Skeletal muscle satellite cell (primary cell): ENCODE measurements at regions not wholly inside any gene's neighbourhood (a gene's known extent, or its start where the extent isn't known, plus 50 kb on each side); places are given as distances from the start of the nearest gene placed in this dataset.
"Not testable (repeated sequence)": the region's sequence is repeated elsewhere in the genome, so short reads cannot be mapped to it uniquely, and the experiment has no call there.

Experiments used
- H3K27me3 ChIP-seq: 2 replicates; pipeline ENCODE4 v1.7.0; 2013; ENCODE audit warnings: low read length; ENCODE audit not compliant: control insufficient read depth, insufficient read depth
- H3K36me3 ChIP-seq: 2 replicates; pipeline ENCODE4 v1.7.0; 2013; ENCODE audit warnings: mild to moderate bottlenecking, control low read depth, low read length; ENCODE audit not compliant: insufficient read depth
- H3K4me1 ChIP-seq: 2 replicates; pipeline ENCODE4 v1.7.0; 2013; ENCODE audit warnings: low read length; ENCODE audit not compliant: control insufficient read depth, insufficient read depth
- H3K4me2 ChIP-seq: 2 replicates; pipeline ENCODE4 v1.7.0; 2013; ENCODE audit warnings: mild to moderate bottlenecking, low read length
- H3K4me3 ChIP-seq: 2 replicates; pipeline ENCODE4 v1.7.0; 2013; ENCODE audit warnings: low read length
- H3K9ac ChIP-seq: 2 replicates; pipeline ENCODE4 v1.7.0; 2013; ENCODE audit warnings: mild to moderate bottlenecking, low read depth, low read length, moderate library complexity
- H3K9me3 ChIP-seq: replicated peaks from 2 replicates; pipeline ENCODE4 v1.7.0; 2013; ENCODE audit warnings: mild to moderate bottlenecking, control low read depth, low read length

DNA sequence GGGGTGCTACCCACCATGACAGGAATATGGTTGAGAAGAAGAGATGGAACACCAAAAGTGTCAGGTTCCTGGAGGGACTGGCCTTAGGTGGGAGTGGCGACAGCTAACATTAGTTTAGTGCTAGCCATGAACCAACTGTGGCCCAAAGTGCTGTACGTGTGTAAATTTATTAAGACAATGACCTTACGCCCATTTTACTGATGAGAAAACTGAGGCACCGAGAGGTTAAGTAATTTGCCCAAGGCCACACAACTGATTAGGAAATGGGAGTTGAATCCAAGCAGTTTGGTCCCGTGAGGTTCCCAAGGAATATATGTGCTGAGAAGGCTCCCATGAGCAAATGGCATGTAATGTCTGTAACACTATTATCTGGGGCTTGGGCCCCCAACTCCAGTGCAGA is 109.5 kb upstream of the SLC1A4 start:
- Histone ChIP-seq H3K27me3 (no peaks in the 10 kb centered on the region), H3K4me3 (no peak overlapping the region), H3K9ac (no peak overlapping the region), H3K36me3 (no peaks in the 10 kb centered on the region), H3K4me2 (no peak overlapping the region), H3K9me3 (no peaks in the 10 kb centered on the region), H3K4me1 (peaks cover 19% of the 10 kb centered on the region)

DNA sequence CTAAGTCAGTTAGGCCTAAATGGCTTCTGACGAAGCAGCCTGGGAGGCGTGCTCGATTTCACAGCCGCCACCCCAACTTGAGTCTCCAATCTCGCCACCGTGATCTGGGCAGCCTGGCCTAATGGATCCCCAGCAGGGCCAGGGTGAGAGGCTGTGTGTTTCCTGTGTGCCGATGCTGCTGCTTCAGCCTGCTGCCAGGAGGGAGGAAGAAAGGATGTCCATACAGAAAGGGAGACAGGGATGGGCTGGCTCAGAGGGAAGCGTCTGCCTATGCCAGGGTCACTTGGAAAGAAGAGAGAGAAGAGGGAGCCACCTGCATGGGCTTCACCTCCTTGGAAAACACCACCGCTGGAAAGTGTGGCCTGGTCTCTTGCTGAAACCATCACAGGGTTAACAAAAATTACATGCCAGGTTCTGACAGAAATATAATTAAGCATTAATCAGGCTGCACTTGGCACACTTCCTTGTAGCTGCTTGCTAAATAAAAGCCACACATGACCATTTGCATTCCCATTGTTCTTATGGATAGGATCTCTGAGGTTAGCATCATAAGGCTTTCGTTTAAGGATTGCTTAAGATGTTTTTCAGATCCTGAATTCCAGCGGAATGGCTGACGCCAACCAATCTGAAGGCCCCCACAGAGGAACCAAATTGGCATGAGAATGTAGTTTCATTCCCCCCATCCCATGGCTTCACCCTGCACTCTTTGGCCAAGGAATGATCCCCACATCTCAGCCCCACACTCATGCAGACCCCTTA is 108.8 kb upstream of the SLC1A4 start:
- no peaks in the 10 kb centered on the region for H3K9me3 ChIP-seq
- no peaks in the 10 kb centered on the region for H3K27me3 ChIP-seq

DNA sequence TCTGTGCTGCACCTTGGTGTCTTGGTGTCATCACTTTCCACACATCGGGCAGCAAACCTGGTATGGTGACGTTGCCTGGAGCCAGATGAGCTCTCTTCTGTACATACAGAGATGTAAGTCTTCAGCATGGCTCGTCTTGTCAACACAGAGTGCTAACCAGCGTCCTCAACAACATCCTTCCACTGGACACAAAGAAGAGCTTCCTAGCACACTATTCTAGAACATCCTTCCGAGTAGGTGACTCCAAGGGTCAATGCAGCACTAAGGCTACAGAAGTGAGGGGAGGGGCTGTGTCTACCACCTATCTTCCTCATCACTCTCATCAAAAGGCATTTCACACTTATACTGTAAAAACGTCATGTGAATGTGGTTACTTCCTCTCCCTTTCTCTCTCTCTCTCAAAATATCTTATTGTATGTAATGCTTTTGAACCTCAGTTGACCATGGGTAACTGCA is 108.1 kb upstream of the SLC1A4 start:
- no peaks in the 10 kb centered on the region for H3K27me3 ChIP-seq
- H3K4me3 ChIP-seq = no peak overlapping the region
- H3K36me3 ChIP-seq = no peaks in the 10 kb centered on the region
- no peak overlapping the region for H3K9ac ChIP-seq
- peaks cover 12% of the 10 kb centered on the region for H3K4me1 ChIP-seq
- no peak overlapping the region for H3K4me2 ChIP-seq
- H3K9me3 ChIP-seq = no peaks in the 10 kb centered on the region

More for the DNA sequence above, 108.8 kb upstream of the SLC1A4 start:
- Histone ChIP-seq H3K4me1 (peaks cover 18% of the 10 kb centered on the region), H3K4me3 (no peak overlapping the region), H3K36me3 (no peaks in the 10 kb centered on the region), H3K4me2 (no peak overlapping the region), H3K9ac (no peak overlapping the region)

DNA sequence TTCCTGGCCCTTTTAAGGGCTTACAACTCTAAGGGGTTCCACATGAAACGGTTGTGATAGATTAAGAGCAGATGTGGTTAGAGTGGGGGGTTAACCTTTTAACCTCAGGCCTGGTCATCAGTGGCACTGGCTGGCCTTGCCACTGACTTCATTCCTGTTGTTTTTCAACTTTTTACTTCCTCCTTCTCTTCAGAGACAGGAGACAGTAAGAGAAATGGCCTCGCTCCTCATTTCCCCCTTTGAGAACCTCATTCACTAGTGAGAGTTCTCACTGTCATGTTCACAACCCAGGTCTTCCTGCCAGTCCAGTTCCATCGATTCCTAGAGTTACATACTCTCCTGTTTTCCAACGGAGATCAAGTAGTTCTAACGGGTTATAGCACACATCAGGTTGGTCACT is 101.6 kb upstream of the SLC1A4 start:
- H3K9ac ChIP-seq = no peak overlapping the region
- no peak overlapping the region for H3K4me2 ChIP-seq
- no peaks in the 10 kb centered on the region for H3K36me3 ChIP-seq
- H3K4me1 ChIP-seq = no peaks in the 10 kb centered on the region
- H3K27me3 ChIP-seq = peaks cover 6% of the 10 kb centered on the region
- H3K9me3 ChIP-seq = peaks cover 4% of the 10 kb centered on the region
- no peak overlapping the region for H3K4me3 ChIP-seq

DNA sequence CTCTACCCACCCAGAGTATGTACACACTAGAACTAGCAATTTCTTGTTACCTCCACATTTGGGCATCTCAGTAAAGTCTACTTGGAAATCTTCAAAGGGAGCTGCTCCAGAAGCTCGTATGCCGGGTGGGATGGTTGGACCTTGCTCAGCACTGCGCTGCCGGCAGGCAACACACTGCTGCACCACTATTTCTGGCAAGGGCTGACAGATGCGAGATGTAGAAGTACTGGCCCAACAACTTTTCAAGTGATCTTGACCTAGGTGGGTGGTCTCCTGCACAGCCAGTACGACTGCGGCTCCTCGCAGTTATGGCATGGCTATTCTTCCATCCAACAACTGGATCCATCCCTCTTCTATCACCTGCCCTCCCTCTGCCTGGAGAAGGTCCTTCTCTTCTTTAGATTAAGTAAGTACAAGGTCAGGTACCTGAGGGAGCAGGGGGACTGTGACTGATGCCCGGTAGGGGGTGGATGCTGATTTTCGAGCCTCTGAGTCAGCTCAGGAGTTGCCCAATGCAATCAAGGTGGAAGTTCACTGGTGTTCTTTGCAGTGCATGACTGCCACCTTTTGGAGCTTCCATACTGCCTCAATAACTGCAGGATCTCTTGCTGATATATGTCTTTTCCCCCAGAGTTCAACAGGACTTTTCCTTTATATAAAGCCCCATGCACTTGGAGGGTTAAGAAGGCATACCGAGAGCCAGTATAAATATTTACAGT is 100.4 kb upstream of the SLC1A4 start:
- peaks cover 4% of the 10 kb centered on the region for H3K9me3 ChIP-seq
- peaks cover 6% of the 10 kb centered on the region for H3K27me3 ChIP-seq
- no peak overlapping the region for H3K9ac ChIP-seq
- no peaks in the 10 kb centered on the region for H3K4me1 ChIP-seq
- no peaks in the 10 kb centered on the region for H3K36me3 ChIP-seq
- H3K4me3 ChIP-seq = no peak overlapping the region
- H3K4me2 ChIP-seq = no peak overlapping the region

DNA sequence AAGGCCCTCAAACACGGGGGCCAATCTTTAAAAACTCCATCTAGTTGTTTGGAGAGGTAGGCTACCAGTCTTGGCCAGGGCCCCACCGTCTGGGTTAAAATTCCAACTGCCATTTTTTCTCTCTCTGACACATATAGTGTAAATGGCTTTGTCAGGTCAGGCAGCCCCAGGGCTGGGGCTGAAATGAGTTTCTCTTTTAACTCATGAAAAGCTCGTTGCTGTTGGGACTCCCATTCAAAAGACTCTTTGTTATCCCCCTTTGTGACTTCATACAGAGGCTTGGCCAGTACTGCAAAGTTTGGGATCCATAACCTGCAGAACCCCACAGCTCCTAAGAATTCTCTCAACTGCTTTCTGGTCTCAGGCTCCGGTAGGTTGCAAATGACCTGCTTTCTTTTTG is 99.4 kb upstream of the SLC1A4 start:
- Histone ChIP-seq H3K4me2 (no peak overlapping the region), H3K36me3 (no peaks in the 10 kb centered on the region), H3K4me1 (no peaks in the 10 kb centered on the region), H3K9me3 (peaks cover 4% of the 10 kb centered on the region), H3K27me3 (peaks cover 6% of the 10 kb centered on the region), H3K4me3 (no peak overlapping the region), H3K9ac (no peak overlapping the region)

DNA sequence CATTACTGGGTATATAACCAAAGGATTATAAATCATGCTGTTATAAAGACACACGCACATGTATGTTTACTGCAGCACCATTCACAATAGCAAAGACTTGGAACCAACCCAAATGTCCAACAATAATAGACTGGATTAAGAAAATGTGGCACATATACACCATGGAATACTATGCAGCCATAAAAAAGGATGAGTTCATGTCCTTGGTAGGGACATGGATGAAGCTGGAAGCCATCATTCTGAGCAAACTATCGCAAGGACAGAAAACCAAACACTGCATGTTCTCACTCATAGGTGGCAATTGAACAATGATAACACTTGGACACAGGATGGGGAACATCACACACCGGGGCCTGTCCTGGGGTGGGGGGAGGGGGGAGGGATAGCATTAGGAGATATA is 92.6 kb upstream of the SLC1A4 start:
- not testable (repeated sequence) for H3K36me3 ChIP-seq, H3K9me3 ChIP-seq, H3K4me2 ChIP-seq

DNA sequence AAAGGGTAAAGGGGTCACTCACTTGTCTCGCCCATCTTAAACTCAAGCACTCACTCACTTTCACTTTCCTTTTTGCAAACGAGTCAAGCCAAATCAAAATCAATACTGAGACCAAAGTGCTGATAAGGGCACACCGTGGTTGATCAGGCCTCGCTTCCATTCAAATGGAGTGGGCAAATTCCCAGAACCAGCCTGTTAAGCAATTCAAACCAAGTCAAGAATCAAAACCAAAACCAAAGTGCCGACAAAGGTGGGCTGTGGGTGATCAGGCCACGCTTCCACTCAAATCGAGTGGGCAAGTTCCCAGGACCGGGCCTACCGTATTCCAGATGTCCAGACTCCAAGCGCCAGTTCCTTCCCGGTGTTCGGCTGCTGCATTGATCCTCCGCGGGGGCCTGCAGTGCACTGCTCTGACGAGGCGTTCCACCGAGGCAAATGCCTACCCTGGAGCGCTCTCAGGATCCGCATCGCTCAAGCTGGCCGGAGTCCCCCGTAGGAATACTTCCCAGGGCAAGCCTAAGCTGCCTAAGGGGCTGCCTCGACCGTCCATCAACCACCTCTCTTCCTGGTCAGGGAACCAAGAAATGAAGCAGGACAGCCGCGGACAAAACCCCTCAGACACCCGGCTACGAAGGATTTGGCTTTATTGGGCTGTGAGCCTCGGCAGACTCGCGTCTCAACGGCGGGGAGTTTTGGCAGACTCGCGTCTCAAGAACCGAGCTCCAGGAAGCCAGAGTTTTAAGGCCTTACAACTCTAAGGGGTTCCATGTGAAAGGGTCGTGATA is 89.9 kb upstream of the SLC1A4 start:
- H3K4me3 ChIP-seq = no peak overlapping the region
- no peak overlapping the region for H3K4me2 ChIP-seq
- H3K36me3 ChIP-seq = no peaks in the 10 kb centered on the region
- peaks cover 31% of the 10 kb centered on the region for H3K27me3 ChIP-seq
- H3K9ac ChIP-seq = no peak overlapping the region
- H3K4me1 ChIP-seq = no peaks in the 10 kb centered on the region
- no peaks in the 10 kb centered on the region for H3K9me3 ChIP-seq

More for the DNA sequence above, 92.6 kb upstream of the SLC1A4 start:
- not testable (repeated sequence) for H3K27me3 ChIP-seq, H3K9ac ChIP-seq, H3K4me1 ChIP-seq, H3K4me3 ChIP-seq

DNA sequence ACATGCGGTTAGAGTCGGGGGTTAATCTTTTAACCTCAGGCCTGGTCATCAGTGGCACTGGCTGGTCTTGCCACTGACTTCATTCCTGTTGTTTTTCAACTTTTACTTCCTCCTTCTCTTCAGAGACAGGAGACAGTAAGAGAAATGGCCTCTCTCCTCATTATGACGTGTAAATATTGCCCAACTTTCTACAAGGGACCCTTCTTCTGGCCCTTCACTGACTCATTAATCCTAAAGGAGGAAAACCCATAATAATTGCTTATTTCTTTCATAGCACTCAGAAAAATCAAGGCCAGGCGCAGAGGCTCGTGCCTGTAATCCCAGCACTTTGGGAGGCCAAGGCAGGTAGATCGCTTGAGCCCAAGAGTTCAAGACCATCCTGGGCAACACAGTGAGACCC is 89.3 kb upstream of the SLC1A4 start:
- H3K9me3 ChIP-seq, H3K4me1 ChIP-seq, H3K4me2 ChIP-seq, H3K36me3 ChIP-seq, H3K9ac ChIP-seq, H3K4me3 ChIP-seq: not testable (repeated sequence)
- peaks cover 35% of the 10 kb centered on the region for H3K27me3 ChIP-seq

DNA sequence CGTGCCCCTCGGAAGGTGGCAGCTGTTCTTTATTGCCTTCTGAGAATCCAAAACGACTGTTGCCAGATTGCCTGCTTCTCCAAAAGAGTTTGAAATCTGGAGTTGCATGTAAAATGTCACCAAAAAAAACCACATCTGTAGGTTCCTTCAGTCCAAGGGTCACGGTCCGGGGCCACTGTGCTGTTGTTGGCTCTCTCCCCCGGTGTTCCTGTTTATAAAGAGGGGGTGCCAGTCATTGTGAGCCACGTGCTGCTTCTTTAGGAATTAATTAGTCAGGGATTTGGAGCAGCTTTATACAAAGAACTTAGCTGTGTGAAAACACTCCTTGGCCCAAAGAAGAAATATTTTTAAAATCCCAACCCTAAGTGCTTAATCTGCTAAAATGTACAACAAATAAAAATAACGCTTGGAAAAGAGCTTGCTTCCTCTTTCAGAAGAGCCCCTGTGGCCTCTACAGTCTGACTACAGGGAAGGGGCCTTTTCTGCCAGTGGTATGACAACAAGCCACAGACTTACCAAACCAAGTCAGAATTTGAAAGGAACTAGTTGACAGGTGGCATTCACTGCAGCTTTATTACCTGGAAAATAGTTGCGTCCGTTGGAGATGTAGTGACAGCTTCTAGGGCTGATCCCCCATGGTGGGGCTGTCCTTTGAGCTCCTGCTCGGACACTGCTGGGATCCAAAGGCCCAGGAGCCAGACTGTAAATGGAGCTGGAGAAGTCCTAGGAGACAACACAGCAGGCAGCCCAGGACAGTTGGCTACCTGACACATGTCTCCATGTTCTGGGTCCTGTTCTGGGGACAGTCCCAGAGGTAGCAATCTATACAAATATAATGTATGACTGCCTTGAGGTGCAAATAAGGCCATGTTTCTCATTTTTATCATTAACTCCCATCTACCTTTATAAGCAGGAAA is 84.5 kb upstream of the SLC1A4 start:
- Histone ChIP-seq H3K9ac (no peak overlapping the region), H3K27me3 (peaks cover 54% of the 10 kb centered on the region), H3K4me2 (no peak overlapping the region), H3K9me3 (no peaks in the 10 kb centered on the region), H3K4me3 (no peak overlapping the region), H3K36me3 (no peaks in the 10 kb centered on the region), H3K4me1 (no peaks in the 10 kb centered on the region)
